HG03039 (cell line): ENCODE measurements at regions not wholly inside any gene's neighbourhood (a gene's known extent, or its start where the extent isn't known, plus 50 kb on each side); places are given as distances from the start of the nearest gene placed in this dataset.

Experiments used
- ATAC-seq: cut with Tn5 transposase; IDR thresholded peaks from one replicate; pipeline ENCODE4 v1.9.1; 2021; ENCODE audit warnings: mild to moderate bottlenecking, moderate library complexity; ENCODE audit not compliant: unreplicated experiment

DNA sequence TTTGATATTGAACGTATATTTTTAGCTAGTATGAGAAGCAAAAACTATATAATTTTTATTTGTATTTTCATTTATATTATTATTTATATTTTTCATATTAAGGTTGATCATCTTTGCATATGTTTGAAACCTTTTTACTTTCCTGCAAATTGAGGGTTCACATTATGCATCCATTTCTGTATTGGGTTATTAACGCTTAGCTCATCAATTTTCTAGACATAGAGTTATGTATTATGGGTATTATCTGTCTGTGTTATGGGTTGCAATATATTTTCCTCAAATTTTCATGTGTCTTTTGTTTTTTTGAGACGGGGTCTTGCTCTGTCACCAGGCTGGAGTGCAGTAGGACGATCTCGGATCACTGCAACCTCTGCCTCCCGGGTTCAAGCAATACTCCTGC, 2377.0 kb upstream of the WWC1 start:
- no peak for ATAC-seq

DNA sequence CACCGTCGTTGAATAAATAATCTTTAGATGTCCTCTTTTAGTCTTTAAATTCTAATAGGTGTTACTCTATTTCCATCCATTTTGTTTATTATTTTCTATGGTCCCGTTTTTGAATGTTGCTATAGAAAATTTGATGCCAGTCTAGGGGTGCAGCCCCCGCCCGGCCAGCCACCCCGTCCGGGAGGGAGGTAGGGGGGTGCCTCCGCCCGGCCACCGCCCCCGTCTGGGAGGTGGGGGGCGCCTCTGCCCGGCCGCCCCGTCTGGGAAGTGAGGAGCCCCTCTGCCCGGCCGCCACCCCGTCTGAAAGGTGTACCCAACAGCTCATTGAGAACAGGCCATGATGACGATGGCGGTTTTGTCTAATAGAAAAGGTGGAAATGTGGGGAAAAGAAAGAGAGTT, 2372.2 kb upstream of the WWC1 start:
- ATAC-seq = no peak

DNA sequence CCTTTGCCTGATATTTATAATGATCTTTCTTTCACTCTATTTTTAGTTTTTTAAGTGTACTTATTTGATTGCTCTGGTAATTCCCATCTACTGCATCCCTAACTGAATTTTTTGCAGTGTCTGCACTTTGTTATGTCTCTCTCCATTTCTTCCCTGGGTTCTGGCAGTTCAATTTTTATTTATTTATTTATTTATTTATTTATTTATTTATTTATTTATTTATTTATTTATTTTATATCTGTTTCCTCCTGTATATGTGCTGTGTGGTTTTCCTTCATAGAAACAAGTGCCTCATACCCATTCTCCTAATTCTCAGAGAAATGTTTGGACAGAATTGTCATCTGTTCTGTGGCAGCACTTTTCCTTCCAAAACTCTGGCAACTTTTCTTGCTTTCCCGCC, 2370.8 kb upstream of the WWC1 start:
- ATAC-seq = no peak

DNA sequence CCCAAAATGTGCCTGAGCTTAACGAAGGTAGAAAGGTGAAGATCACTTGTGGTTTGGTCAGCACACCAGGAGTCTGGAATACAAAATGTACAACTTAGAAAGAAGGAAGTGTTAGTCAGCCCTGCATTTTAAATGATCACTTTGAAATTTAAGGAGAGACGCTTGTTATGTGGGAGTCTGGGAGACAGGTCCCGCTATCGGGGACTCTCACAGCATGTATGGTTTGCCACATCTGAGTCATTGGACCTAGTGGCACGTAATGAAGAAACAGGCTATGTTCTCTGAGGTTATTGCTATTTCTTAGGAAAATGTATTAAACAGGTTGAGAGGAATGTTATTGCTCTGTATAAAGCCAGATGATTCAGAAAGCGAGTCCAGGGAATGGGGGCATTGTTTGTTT, 2362.5 kb upstream of the WWC1 start:
- no peak for ATAC-seq

DNA sequence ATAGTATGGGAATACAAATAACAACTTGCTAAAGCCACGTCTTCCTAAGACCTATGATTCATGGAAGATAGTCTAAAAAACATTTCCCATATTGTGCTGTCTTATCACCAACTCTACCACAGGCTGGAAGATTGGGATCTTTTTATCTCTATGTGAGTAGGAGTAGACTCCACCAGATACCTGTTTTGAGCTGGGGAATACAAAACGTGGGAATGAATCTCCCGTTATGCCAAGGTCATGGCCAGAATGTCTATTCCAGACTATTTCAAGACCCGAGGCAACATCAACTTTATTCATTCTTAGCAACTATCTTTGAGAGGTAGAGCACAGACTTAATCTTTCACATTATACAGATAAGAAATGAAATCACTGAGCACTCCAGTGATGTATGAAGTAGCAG, 2350.9 kb upstream of the WWC1 start:
- no peak for ATAC-seq

DNA sequence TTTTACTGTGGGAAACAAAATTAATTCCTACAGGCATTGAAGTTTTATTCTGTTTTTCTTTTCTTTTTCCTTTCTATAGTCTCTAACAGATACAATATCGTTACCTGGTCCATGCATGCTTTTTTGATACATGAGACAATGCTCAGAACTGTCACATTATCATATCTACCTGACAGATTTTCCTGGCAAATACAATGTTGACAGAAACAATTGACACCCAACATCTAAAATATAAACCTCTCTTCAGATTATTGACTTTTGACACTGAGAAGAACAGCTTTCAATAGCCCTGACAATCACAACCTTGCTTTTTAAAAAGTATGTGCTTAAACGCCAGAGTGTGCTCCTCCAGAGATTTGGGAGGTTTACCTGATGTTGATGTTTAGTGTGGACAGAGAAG, 2334.6 kb upstream of the WWC1 start:
- ATAC-seq = no peak

DNA sequence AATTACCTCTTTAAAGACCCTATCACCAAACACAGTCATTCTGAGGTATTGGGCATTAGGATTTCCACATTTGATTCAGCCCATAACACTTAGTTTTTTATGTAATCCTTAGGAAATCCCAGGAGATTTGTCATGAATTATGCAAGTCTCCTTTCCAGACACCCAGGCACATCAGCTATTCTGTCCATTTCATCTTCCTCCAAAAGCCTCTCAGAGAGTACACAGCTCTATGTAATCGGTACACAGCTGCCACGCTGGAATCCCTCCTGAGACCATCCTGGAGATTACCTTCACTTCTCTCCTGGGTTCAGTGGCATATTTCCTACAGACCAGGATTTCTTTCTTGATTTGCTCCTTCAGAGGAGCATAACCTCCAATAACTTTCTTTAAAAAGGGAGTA, 2309.8 kb upstream of the WWC1 start:
- no peak for ATAC-seq

DNA sequence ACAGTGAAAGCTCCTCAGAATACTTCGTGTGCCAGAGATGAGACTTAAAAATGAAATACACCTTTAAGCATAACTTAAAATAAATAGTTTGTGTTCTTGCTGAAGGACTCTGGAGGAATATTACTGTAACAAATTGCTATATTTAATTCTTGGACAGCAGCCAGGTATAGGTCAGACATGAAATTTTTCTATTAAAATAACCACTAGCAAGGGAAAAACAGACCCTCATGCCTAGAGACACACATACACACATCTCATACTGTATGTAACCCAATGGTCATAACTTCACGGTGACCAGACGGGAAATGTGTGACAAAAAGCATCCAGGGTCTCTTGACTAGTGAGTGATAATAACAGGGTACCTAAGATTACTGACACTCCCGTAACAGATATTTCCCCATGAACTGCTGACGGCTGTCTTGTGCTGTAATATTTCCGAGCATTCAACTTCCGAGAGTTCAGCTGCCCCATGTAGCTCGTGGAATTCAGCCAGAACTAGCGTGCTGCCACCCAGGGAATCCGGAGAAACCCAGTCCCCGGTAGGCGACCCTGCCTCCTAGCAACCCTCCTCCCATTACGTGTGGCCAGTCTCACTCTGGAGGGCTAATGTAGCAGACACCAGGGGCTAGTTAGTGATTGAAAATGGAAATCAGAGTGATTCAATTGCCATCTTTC, 2295.1 kb upstream of the WWC1 start:
- ATAC-seq = no peak

DNA sequence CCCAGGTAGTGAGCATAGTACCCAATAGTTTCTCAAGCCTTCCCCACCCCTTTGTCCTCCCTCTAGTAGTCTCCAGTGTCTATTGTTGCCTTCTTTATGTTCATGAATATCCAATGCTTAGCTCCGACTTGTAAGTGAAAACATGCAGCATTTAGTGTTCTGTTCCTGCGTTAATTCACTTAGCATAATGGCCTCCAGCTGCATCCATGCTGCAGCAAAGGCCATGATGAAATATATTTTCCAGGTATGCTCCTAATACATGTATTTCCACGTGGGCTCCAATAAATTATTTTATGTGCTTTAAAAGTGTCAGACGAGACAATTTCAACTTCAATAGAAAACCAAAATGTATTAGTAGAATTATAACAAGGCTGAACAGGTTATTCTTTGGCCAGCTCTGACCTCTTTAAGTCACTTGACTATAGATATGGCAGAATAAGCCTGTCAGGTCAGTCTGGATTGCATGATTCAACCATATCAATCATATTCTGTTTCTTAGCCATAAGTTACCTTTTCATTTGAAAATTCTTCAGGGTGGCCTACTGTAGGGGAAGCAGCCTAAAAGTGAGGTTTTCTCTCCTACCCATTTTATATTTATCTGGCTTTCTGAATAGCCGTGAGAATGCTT, 2291.6 kb upstream of the WWC1 start:
- ATAC-seq = no peak

DNA sequence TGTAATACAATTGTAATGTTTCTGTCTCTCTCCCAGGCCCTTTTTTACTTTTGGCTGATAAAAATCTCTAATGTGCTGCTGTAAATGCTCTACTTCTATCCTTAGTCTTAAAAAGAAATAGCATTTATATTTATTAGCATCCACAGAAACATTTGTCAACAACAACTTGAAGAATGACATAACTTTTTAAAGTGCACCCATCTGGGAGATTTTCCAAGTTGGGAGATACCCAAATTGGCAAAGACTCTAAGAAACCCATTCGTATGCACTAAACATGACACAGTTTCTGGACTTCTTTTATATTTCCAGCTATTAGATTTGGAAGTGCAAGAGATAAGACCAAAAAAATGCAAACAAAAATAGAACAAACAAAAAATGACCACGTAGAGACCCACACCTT, 2287.4 kb upstream of the WWC1 start:
- ATAC-seq = no peak

DNA sequence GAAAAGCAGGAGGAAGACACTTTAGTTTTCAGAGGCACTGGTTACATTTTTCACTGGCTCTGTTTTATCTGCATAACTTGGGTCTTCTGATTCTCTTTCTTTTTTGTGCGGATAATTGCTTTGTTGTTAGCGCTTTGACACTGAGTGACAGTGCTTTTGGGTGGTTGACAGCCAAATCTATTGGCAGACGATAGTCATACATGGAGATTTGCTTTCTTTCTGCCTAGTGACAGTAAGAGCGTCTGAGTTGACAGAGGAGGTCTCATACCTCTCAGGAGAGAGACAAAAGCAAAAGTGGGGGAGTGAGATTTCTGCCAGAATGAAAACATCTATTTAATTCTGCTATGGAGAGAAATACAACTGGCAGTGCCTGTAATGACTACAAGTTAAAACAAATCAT, 2278.0 kb upstream of the WWC1 start:
- ATAC-seq = no peak

DNA sequence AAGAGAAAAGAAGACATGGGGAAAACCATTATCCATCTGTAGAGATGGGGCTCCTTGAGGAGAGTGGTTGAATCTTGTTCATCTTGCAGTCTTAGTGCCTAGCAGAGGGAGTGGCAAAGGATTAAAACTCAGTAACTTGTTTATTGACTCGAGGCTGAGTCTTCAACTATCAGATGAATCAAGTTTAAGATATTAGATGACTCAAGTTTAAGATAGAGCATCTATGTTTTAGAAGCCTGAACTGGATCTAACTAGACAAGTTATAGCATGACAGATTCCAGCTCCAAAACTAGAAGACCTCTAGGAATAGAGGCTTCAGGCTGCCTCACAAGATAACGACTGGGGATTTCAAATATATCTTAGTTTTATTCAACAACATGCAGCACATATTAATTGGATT, 2277.2 kb upstream of the WWC1 start:
- ATAC-seq = no peak

DNA sequence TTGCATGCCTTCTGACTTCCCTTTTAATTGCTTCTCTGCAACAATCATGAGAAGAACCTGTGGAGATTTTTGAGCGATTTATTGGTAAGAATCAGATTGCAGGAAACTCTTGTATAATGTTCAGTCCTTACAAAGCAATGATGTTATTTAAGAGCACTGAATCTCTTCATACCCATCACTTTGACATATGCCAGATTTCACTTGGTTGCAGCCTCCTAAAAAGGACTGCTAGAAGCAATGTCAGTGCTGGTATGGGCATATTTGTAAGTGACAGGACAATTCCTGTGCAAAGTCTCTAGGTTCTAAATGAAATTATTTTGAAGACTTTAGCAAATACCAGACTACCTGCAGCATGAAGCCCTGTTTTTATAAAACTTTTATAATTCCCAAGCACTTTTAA, 2272.7 kb upstream of the WWC1 start:
- no peak for ATAC-seq

DNA sequence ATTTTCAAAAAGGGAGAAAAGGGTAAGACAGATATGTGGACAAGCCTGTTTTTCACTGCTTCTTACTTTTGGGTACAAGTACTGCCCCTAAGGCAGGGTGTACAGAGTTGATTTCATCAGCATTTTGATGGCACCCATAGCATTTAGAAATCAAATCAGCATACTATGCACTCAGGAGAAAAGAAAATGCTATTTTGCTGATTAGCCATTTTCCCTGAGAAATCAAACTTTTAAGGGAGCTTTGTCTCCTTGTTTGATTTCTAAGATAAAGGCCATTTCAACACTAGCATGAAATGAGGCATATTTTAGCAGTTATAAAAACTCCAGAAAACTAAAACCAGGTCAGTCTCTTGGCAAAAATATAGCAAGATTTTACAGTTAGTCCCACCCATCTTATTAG, 2269.4 kb upstream of the WWC1 start:
- ATAC-seq = no peak

DNA sequence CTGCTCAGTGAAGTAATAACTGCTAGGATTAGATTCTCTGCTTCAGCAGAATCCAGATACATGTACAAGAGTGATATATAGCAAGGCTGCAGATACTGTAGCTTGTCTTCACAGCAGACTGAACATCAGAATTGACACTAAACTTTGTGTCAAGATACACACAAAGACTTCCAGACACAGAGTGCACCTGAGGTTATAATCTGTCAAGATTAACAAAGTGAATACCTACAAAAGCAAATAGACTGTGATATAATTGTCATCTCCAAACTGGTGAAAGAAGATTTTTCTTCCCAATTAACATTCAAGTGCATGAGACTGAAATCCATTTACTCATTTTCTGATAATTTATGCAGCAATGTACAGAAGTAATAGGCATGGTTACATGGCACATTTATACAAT, 2266.5 kb upstream of the WWC1 start:
- ATAC-seq = no peak

DNA sequence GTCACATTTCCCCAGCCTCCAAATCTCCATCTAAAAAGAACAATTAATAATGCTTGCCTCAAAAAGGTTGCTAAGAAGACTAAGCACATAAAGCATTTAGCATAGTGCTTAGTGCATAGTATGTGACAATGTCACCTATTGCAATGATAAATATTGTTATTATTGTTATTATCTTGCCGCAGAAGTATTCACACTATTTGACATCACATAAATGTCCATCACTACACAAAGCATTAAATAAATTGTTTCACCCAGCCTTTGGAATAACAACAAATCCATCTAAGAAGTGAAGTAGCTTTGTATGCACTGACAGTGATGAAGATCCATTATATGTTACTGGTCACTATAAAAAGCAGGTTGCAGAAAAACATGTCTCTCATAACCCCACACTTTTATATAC, 2263.9 kb upstream of the WWC1 start:
- no peak for ATAC-seq

DNA sequence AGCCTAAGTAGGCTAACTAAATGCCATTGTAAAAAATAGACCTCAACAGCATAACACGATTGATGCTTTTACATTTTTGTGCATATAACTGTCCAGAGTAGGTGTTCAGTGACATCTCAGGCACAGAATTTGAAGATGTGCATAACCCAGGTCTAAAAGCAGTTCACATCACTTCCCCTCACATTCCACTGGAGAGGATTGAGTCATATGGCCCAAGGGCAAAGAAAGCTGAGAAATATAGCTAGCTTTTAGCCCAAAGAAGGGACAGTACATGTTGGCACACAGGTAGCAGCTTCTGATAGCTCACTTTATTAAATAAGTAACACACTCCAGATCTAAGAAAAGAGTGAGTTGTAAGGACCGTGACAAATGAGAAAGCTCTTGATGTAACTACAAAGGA, 2259.5 kb upstream of the WWC1 start:
- ATAC-seq = no peak

DNA sequence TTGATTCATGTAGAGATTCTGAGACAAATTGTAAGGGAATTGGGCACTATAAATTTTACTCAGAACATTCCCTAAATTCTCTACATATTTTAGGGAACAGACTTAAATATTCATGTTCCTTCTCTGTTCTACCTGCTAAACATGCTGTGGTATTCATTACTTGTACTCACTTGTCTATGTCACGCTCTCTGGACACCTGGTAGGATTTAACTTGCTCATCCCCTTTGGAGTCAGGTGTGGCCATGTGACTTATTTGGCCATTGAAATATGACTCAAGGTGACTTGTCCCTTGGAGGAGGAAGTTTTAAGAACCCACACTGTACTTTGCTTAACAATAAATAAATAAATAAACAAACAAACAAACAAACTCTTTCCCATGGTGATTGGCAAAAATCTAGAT, 2258.8 kb upstream of the WWC1 start:
- ATAC-seq = no peak

DNA sequence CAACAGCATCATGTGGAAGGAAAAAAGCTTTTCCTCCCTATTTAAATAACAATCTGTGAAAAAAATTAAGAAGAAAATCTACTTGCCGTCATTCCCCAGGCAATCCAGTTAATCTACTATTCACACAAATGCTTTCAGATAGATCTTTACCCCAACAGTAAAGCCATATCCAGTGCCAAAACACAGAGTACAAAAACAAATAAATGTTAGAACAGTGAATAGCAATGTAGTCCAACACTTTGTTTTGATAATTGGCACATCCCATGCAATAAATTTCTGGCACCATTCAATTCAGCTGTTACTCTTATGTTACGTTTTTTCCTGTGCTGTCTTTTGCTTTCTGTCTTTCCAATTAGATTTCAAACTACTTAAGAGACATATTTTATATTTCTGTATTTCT, 2245.5 kb upstream of the WWC1 start:
- ATAC-seq = no peak

DNA sequence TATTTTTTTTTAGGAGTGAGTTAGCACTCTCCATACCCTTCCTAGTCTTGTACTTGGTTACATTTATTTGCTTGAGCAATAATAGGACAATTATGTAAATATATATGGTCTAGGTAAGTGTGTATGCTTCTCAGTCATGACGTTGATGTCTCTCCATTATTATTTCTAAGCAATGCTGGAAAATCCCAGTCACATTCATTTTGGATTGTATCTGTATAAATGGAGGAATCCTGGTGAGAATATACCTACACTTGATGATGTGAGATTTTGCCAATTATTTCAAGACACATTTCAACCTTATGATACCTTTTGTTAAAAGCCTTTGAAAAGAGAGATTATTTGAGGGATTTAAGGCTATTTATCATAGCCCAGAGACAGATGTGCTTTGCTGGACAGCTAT, 2244.5 kb upstream of the WWC1 start:
- no peak for ATAC-seq

DNA sequence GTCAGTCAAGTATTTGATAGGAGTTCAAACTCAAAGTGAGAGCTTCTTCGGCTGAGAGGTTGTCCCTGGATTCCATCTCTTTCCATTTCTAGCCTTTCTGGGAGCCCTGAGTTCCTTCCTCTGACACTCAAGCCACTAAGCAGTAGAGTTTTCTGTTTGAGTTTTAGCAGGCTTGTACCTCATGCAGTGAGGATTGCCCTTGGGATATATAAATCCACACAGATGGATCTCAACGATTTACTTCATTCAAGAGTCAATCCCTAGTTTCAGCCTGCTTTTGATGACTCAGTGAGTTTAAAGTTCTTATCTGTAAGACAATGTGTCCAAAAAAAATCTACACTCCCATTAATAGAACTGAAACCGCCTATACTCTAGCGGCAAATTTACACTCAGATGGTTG, 2240.9 kb upstream of the WWC1 start:
- no peak for ATAC-seq

DNA sequence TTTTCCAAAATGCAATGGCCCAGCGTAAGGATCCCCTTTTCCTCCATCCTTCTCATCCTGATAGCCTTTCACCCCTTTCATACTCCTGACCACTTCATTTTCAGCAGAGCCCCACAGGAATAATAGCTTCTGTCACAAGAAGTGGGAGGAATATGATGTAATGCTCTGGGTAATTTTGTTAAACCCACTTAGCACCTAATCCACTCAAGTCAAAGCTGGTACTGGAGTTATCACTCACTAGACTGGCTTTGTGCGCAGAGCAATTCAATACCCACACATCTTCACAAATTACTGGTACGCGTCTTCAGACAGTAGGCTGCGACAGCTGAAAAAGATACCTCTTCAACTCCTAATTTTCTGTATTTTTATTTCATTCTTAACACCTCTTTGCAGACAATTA, 2232.8 kb upstream of the WWC1 start:
- no peak for ATAC-seq

DNA sequence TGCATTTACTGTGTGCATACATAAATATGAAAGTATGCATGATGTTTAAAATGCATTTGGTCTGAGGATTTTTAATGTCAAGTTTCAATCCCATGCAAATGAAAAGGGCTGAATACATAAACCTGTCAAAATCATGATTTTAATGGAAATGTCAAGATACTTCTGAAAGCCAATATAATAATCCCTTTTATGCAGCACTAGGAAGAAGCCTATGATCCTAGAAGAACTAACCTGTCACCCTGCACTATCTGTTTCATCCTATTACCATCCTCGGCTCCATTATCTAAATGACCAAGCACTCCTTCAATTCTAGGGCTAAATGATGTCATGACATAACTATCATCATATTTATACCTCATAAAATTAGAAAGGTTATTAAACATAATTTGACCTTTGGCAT, 2229.4 kb upstream of the WWC1 start:
- no peak for ATAC-seq
